ENCODE measurements at regions not wholly inside any gene's neighbourhood (a gene's known extent, or its start where the extent isn't known, plus 50 kb on each side); places are given as distances from the start of the nearest gene placed in this dataset.

GRCh38 chr19:28454083-28454482 lies 758.9 kb downstream of the UQCRFS1 start (continued):
- TF ChIP-seq, protein P1, sequence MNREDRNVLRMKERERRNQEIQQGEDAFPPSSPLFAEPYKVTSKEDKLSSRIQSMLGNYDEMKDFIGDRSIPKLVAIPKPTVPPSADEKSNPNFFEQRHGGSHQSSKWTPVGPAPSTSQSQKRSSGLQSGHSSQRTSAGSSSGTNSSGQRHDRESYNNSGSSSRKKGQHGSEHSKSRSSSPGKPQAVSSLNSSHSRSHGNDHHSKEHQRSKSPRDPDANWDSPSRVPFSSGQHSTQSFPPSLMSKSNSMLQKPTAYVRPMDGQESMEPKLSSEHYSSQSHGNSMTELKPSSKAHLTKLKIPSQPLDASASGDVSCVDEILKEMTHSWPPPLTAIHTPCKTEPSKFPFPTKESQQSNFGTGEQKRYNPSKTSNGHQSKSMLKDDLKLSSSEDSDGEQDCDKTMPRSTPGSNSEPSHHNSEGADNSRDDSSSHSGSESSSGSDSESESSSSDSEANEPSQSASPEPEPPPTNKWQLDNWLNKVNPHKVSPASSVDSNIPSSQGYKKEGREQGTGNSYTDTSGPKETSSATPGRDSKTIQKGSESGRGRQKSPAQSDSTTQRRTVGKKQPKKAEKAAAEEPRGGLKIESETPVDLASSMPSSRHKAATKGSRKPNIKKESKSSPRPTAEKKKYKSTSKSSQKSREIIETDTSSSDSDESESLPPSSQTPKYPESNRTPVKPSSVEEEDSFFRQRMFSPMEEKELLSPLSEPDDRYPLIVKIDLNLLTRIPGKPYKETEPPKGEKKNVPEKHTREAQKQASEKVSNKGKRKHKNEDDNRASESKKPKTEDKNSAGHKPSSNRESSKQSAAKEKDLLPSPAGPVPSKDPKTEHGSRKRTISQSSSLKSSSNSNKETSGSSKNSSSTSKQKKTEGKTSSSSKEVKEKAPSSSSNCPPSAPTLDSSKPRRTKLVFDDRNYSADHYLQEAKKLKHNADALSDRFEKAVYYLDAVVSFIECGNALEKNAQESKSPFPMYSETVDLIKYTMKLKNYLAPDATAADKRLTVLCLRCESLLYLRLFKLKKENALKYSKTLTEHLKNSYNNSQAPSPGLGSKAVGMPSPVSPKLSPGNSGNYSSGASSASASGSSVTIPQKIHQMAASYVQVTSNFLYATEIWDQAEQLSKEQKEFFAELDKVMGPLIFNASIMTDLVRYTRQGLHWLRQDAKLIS (CRISPR knock-in tag; IDR thresholded peaks at IDR 0.05; ENCODE audit: borderline replicate concordance) = no peak
- TF ChIP-seq ZSCAN18 (CRISPR knock-in tag; IDR thresholded peaks at IDR 0.05) = no peak
- no peak for TF ChIP-seq OVOL2 (CRISPR knock-in tag; IDR thresholded peaks at IDR 0.05; ENCODE audit: borderline replicate concordance)
- TF ChIP-seq NR3C1 (CRISPR knock-in tag; conservative IDR thresholded peaks at IDR 0.05; ENCODE audit: low read depth) = no peak
- no peak for TF ChIP-seq ZBTB21 (CRISPR knock-in tag; IDR thresholded peaks at IDR 0.05; ENCODE audit: borderline replicate concordance)

GRCh38 chr19:28453420-28453819 lies 759.5 kb downstream of the UQCRFS1 start:
- DNase-seq (ENCODE audit: low spot score) (no peak), ATAC-seq (no peak)
- no peak overlapping the region; the same call in 1 of the 2 replicates for H3K27ac Mint-ChIP-seq
- H3K4me1 Mint-ChIP-seq = peaks cover 25% of the 10 kb centered on the region
- H3K4me3 Mint-ChIP-seq = no peak overlapping the region
- POLR2A ChIA-PET = interaction anchor here (0.6 kb wide), 1 partner anchor 88 kb away, joined by 6 read pairs; no protein-coding TSS in a partner anchor
- H3K36me3 Mint-ChIP-seq = peaks cover 3% of the 10 kb centered on the region; the same call in 1 of the 2 replicates
- CTCF ChIA-PET = no interaction called here
- H3K27me3 Mint-ChIP-seq (ENCODE audit: low read depth) = no peaks in the 10 kb centered on the region
- TF ChIP-seq ZSCAN18 (CRISPR knock-in tag; IDR thresholded peaks at IDR 0.05) = no peak
- no peak for TF ChIP-seq NR2C2 (CRISPR knock-in tag; IDR thresholded peaks at IDR 0.05)
- no peak for TF ChIP-seq TCF7 (CRISPR knock-in tag; IDR thresholded peaks at IDR 0.05; ENCODE audit: low read depth)
- no peak for TF ChIP-seq MYBL2 (CRISPR knock-in tag; IDR thresholded peaks at IDR 0.05)
- TF ChIP-seq GRHL2 (CRISPR knock-in tag; IDR thresholded peaks at IDR 0.05; ENCODE audit: insufficient replicate concordance, severe bottlenecking) = no peak
- TF ChIP-seq FOXP4 (CRISPR knock-in tag; IDR thresholded peaks at IDR 0.05) = no peak
- TF ChIP-seq IRF2 (CRISPR knock-in tag; IDR thresholded peaks at IDR 0.05; ENCODE audit: borderline replicate concordance, low read depth) = no peak
- TF ChIP-seq, protein P2, sequence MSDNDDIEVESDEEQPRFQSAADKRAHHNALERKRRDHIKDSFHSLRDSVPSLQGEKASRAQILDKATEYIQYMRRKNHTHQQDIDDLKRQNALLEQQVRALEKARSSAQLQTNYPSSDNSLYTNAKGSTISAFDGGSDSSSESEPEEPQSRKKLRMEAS (CRISPR knock-in tag; IDR thresholded peaks at IDR 0.05) = no peak
- H3K9me3 Mint-ChIP-seq = peaks cover 4% of the 10 kb centered on the region; the same call in 1 of the 2 replicates

DNA sequence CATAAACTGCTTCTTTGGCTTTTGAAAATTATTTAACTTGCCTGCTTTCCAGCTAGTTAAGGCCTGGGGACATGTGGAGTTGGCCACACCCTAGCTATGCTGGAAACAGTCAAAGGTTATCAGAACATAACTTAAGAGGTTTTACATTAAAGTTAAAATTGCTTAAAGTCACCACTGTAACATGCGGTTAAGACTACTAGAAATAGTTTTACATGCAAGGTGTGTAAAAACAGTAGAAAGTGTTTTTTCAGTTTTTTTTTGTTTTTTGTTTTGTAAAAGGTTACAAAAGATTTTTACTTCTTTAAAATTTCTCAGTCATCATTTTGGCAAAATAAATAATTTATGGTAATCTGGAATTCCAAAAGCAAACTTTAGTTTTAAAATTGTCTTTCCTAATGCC lies 763.1 kb downstream of the UQCRFS1 start:
- H3K4me3 Mint-ChIP-seq = no peak overlapping the region
- CTCF ChIA-PET = interaction anchor here (1.1 kb wide), 1 partner anchor 184 kb away, joined by 3 read pairs; no protein-coding TSS in a partner anchor
- H3K36me3 Mint-ChIP-seq = peaks cover 6% of the 10 kb centered on the region; the same call in 1 of the 2 replicates
- H3K4me1 Mint-ChIP-seq = peaks cover 60% of the 10 kb centered on the region
- H3K27me3 Mint-ChIP-seq (ENCODE audit: low read depth) = no peaks in the 10 kb centered on the region
- DNase-seq (ENCODE audit: low spot score) = no peak
- POLR2A ChIA-PET = no interaction called here
- H3K9me3 Mint-ChIP-seq = peaks cover 9% of the 10 kb centered on the region
- no peak overlapping the region for H3K27ac Mint-ChIP-seq
- no peak for ATAC-seq
- TF ChIP-seq ZBTB43 (CRISPR knock-in tag; IDR thresholded peaks at IDR 0.05) = no peak
- no peak for TF ChIP-seq ZNF219 (CRISPR knock-in tag; IDR thresholded peaks at IDR 0.05; ENCODE audit: borderline replicate concordance)
- TF ChIP-seq ATF1 (CRISPR knock-in tag; IDR thresholded peaks at IDR 0.05) = no peak
- no peak for TF ChIP-seq MXD4 (CRISPR knock-in tag; IDR thresholded peaks at IDR 0.05; ENCODE audit: borderline replicate concordance)
- TF ChIP-seq ZNF121 (CRISPR knock-in tag; IDR thresholded peaks at IDR 0.05) = no peak
- no peak for TF ChIP-seq ZNF317 (CRISPR knock-in tag; IDR thresholded peaks at IDR 0.05; ENCODE audit: borderline replicate concordance, low read depth)
- no peak for TF ChIP-seq ZNF263 (CRISPR knock-in tag; IDR thresholded peaks at IDR 0.05; ENCODE audit: low read depth)
- no peak for TF ChIP-seq EMX1 (CRISPR knock-in tag; IDR thresholded peaks at IDR 0.05)
- no peak for TF ChIP-seq TEAD4 (CRISPR knock-in tag; IDR thresholded peaks at IDR 0.05)
- no peak for TF ChIP-seq NFYB (CRISPR knock-in tag; conservative IDR thresholded peaks at IDR 0.05; ENCODE audit: low read depth)
- TF ChIP-seq ESRRA (CRISPR knock-in tag; IDR thresholded peaks at IDR 0.05; ENCODE audit: borderline replicate concordance) = no peak

Data from WTC11 (cell line).